CD14-positive monocyte (primary cell): ENCODE measurements at regions not wholly inside any gene's neighbourhood (a gene's known extent, or its start where the extent isn't known, plus 50 kb on each side); places are given as distances from the start of the nearest gene placed in this dataset.

Source experiments
- DNase-seq, 3 donors: peaks; one replicate each; pipeline ENCODE4 v3.0.0-alpha.2; 2011 to 2022
- H2AFZ ChIP-seq: 2 replicates; pipeline ENCODE4 v1.6.0; 2012; ENCODE audit warnings: mild to moderate bottlenecking, low read depth, low read length, inconsistent platforms; ENCODE audit not compliant: insufficient read depth, poor library complexity, severe bottlenecking
- H3K27ac ChIP-seq, 2 donors: 1 replicate in 1 of 2; 2 replicates in 1 of 2; pipeline ENCODE4 v1.5.1; 2012 to 2013; ENCODE audit warnings: low read length in 2 of 2, control low read depth in 1 of 2, inconsistent platforms in 1 of 2, low read depth in 1 of 2, mild to moderate bottlenecking in 1 of 2
- H3K27me3 ChIP-seq, 2 donors: one replicate each; pipeline versions ENCODE4 v1.6.0 to v1.6.1; 2011 to 2013; ENCODE audit warnings: low read length in 2 of 2; ENCODE audit not compliant: control insufficient read depth in 2 of 2, insufficient read depth in 2 of 2
- H3K36me3 ChIP-seq, 2 donors: replicated peaks in 1 of 2; 1 replicate in 1 of 2; 2 replicates in 1 of 2; pipeline versions ENCODE4 v1.5.1 to v1.6.1; 2012 to 2013; ENCODE audit warnings: low read length in 2 of 2, control low read depth in 1 of 2, inconsistent platforms in 1 of 2, mild to moderate bottlenecking in 1 of 2; ENCODE audit not compliant: insufficient read depth in 2 of 2, control insufficient read depth in 1 of 2
- H3K4me1 ChIP-seq, 2 donors: 1 replicate in 1 of 2; 2 replicates in 1 of 2; pipeline versions ENCODE4 v1.5.1 to v1.6.1; 2012 to 2013; ENCODE audit warnings: low read length in 2 of 2, control low read depth in 1 of 2, inconsistent platforms in 1 of 2, mild to moderate bottlenecking in 1 of 2, moderate library complexity in 1 of 2; ENCODE audit not compliant: insufficient read depth in 2 of 2, control insufficient read depth in 1 of 2
- H3K4me2 ChIP-seq: replicated peaks from 2 replicates; pipeline ENCODE3; 2012; ENCODE audit warnings: low read length, moderate library complexity, mild to moderate bottlenecking; ENCODE audit not compliant: poor library complexity, severe bottlenecking; ENCODE audit errors: extremely low read depth
- H3K4me3 ChIP-seq, 3 experiments: fragments of 200-600 bp in 1 of 3; sonication (generic) in 1 of 3; replicated peaks in 1 of 3; 1 replicate in 2 of 3; 2 replicates in 1 of 3; pipeline ENCODE4 v1.5.1; 2011 to 2013; ENCODE audit warnings: low read length in 3 of 3, mild to moderate bottlenecking in 3 of 3, control low read depth in 2 of 3, low read depth in 2 of 3, inconsistent platforms in 1 of 3, moderate library complexity in 1 of 3
- H3K79me2 ChIP-seq: 2 replicates; pipeline ENCODE4 v1.6.0; 2012; ENCODE audit warnings: mild to moderate bottlenecking, control low read depth, inconsistent platforms, low read length, moderate library complexity; ENCODE audit not compliant: insufficient read depth
- H3K9ac ChIP-seq: 2 replicates; pipeline ENCODE4 v1.6.0; 2017; ENCODE audit warnings: low read length, mild to moderate bottlenecking; ENCODE audit not compliant: insufficient read depth, poor library complexity, severe bottlenecking
- H3K9me3 ChIP-seq, 2 donors: replicated peaks in 1 of 2; 1 replicate in 1 of 2; 2 replicates in 1 of 2; pipeline versions ENCODE4 v1.5.1 to v1.6.1; 2012 to 2013; ENCODE audit warnings: low read length in 2 of 2, control low read depth in 1 of 2; ENCODE audit not compliant: control insufficient read depth in 1 of 2, insufficient read depth in 1 of 2
- H4K20me1 ChIP-seq: 2 replicates; pipeline ENCODE4 v1.6.0; 2012; ENCODE audit warnings: mild to moderate bottlenecking, low read length, control low read depth, moderate library complexity; ENCODE audit not compliant: insufficient read depth
- H3K27ac Mint-ChIP-seq, 7 donors: one replicate each; pipeline ENCODE4 v1.8.0; 2020; ENCODE audit warnings: mild to moderate bottlenecking in 7 of 7, mixed read lengths in 7 of 7, moderate library complexity in 6 of 7, inconsistent platforms in 2 of 7
- H3K27me3 Mint-ChIP-seq, 3 donors: one replicate each; pipeline ENCODE4 v1.8.0; 2021 to 2022; ENCODE audit warnings: low read depth in 3 of 3, mild to moderate bottlenecking in 3 of 3, mixed read lengths in 3 of 3, moderate library complexity in 3 of 3, inconsistent platforms in 1 of 3
- H3K36me3 Mint-ChIP-seq, 2 donors: one replicate each; pipeline ENCODE4 v1.8.0; 2020; ENCODE audit warnings: mixed read lengths in 2 of 2, inconsistent platforms in 1 of 2, mild to moderate bottlenecking in 1 of 2
- H3K4me1 Mint-ChIP-seq: one replicate; pipeline ENCODE4 v1.8.0; 2020; ENCODE audit warnings: mild to moderate bottlenecking, mixed read lengths
- H3K4me3 Mint-ChIP-seq, 2 donors: one replicate each; pipeline ENCODE4 v1.8.0; 2020; ENCODE audit warnings: mild to moderate bottlenecking in 2 of 2, mixed read lengths in 2 of 2, moderate library complexity in 1 of 2
- H3K9me3 Mint-ChIP-seq, 7 donors: one replicate each; pipeline ENCODE4 v1.8.0; 2020 to 2022; ENCODE audit warnings: mixed read lengths in 7 of 7, mild to moderate bottlenecking in 6 of 7, moderate library complexity in 6 of 7, inconsistent platforms in 2 of 7
- WGBS: methylation state at CpG from one replicate; pipeline ENCODE4 v1.1.5; 2013; ENCODE audit warnings: missing lambda C conversion rate; ENCODE audit not compliant: insufficient coverage; 5-methylcytosine and 5-hydroxymethylcytosine counted together
- intact Hi-C, 2 donors: fragments of 100-400 bp; cut with micrococcal nuclease; formaldehyde crosslinking; loops; one replicate each; pipeline versions ENCODE4 v1.15.0 to v1.15.1; 2023
- TF ChIP-seq, protein P1 (sequence below): fragments of 200-600 bp; IDR thresholded peaks from one replicate; pipeline ENCODE4 v1.8.0; 2022; ENCODE audit warnings: antibody characterized with exemption, mild to moderate bottlenecking

DNA sequence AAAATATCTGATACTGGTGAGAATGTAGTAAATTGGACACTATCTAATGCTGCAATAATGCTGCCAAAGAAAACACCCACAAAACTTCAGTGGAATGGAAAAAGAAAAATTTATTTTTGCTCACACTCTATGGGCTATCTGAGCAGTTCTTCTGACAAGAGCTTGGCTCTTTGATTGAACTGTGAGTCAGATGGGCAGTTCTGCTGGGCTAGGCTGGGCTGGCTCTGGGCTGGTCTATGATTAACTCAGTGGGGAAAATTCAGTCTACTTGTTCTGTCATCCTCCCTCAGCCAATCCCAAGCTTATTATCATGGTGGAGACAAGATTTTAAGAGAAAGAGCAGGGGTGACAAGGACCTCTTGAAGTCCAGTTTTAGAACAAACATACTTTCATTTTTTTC lies 1404.8 kb downstream of the LRRC4C start:
- Histone ChIP-seq H2AFZ (no peak overlapping the region), H3K4me2 (no peak overlapping the region), H3K4me1 (no peaks in the 10 kb centered on the region), H3K36me3 (no peaks in the 10 kb centered on the region), H3K9ac (no peak overlapping the region), H3K9me3 (no peaks in the 10 kb centered on the region), H3K27ac (no peak overlapping the region), H3K27me3 (no peaks in the 10 kb centered on the region), H3K79me2 (no peaks in the 10 kb centered on the region), H3K4me3 (no peak overlapping the region), H4K20me1 (no peaks in the 10 kb centered on the region)
- H3K27ac Mint-ChIP-seq, result no peak overlapping the region
- TF ChIP-seq, protein P1, sequence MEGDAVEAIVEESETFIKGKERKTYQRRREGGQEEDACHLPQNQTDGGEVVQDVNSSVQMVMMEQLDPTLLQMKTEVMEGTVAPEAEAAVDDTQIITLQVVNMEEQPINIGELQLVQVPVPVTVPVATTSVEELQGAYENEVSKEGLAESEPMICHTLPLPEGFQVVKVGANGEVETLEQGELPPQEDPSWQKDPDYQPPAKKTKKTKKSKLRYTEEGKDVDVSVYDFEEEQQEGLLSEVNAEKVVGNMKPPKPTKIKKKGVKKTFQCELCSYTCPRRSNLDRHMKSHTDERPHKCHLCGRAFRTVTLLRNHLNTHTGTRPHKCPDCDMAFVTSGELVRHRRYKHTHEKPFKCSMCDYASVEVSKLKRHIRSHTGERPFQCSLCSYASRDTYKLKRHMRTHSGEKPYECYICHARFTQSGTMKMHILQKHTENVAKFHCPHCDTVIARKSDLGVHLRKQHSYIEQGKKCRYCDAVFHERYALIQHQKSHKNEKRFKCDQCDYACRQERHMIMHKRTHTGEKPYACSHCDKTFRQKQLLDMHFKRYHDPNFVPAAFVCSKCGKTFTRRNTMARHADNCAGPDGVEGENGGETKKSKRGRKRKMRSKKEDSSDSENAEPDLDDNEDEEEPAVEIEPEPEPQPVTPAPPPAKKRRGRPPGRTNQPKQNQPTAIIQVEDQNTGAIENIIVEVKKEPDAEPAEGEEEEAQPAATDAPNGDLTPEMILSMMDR, result no peak
- H3K4me3 Mint-ChIP-seq, result no peak overlapping the region
- peaks cover 0 to 1% (median 0%) of the 10 kb centered on the region in 3 donors for H3K27me3 Mint-ChIP-seq
- no peak for DNase-seq
- intact Hi-C loops, result no loop called here
- H3K9me3 Mint-ChIP-seq, result peaks cover 0 to 6% (median 0%) of the 10 kb centered on the region in 7 donors
- no peaks in the 10 kb centered on the region for H3K36me3 Mint-ChIP-seq
- H3K4me1 Mint-ChIP-seq, result no peaks in the 10 kb centered on the region

DNA sequence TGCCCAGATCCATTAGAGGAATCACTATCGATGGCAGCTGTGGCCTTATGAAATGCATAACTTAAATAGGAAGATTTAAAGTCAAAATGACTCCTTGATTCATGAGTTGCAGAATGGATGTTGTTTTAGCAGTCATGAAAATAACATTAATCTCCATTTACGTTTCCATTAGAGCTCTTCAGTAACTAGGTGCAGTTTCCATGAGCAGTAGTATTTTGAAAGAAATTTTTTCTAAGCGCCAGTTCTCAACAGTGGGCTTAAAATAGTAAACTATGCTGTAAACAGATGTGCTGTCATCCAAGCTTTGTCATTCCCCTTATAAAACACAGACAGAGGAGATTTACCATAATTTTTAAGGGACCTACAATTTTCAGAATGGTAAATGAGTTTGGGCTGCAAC lies 1414.1 kb downstream of the LRRC4C start:
- H3K27ac Mint-ChIP-seq, result no peak overlapping the region
- intact Hi-C loops, result no loop called here
- peaks cover 0 to 3% of the 10 kb centered on the region in 2 donors for H3K9me3 ChIP-seq
- no peak overlapping the region for H3K4me2 ChIP-seq
- H3K27me3 Mint-ChIP-seq, result no peaks in the 10 kb centered on the region
- H3K9me3 Mint-ChIP-seq, result peaks cover 3 to 18% (median 6%) of the 10 kb centered on the region in 7 donors
- H3K4me3 Mint-ChIP-seq, result no peak overlapping the region
- no peak overlapping the region for H3K9ac ChIP-seq
- H4K20me1 ChIP-seq, result no peaks in the 10 kb centered on the region
- DNase-seq, result no peak
- H3K27ac ChIP-seq, result no peak overlapping the region
- no peaks in the 10 kb centered on the region for H3K27me3 ChIP-seq
- no peak overlapping the region for H3K4me3 ChIP-seq
- WGBS, result no CpG with 5 or more reads among the region's 3 CpGs
- H3K4me1 ChIP-seq, result no peaks in the 10 kb centered on the region
- H2AFZ ChIP-seq, result no peak overlapping the region
- TF ChIP-seq, protein P1, result no peak
- no peaks in the 10 kb centered on the region for H3K79me2 ChIP-seq
- no peaks in the 10 kb centered on the region for H3K36me3 Mint-ChIP-seq
- H3K36me3 ChIP-seq, result no peaks in the 10 kb centered on the region
- no peaks in the 10 kb centered on the region for H3K4me1 Mint-ChIP-seq
